ENCODE measurements at regions not wholly inside any gene's neighbourhood (a gene's known extent, or its start where the extent isn't known, plus 50 kb on each side); places are given as distances from the start of the nearest gene placed in this dataset.

GRCh38 chr20:52637201-52637600 lies 335.0 kb upstream of the TSHZ2 start:
- TF ChIP-seq, protein P1, sequence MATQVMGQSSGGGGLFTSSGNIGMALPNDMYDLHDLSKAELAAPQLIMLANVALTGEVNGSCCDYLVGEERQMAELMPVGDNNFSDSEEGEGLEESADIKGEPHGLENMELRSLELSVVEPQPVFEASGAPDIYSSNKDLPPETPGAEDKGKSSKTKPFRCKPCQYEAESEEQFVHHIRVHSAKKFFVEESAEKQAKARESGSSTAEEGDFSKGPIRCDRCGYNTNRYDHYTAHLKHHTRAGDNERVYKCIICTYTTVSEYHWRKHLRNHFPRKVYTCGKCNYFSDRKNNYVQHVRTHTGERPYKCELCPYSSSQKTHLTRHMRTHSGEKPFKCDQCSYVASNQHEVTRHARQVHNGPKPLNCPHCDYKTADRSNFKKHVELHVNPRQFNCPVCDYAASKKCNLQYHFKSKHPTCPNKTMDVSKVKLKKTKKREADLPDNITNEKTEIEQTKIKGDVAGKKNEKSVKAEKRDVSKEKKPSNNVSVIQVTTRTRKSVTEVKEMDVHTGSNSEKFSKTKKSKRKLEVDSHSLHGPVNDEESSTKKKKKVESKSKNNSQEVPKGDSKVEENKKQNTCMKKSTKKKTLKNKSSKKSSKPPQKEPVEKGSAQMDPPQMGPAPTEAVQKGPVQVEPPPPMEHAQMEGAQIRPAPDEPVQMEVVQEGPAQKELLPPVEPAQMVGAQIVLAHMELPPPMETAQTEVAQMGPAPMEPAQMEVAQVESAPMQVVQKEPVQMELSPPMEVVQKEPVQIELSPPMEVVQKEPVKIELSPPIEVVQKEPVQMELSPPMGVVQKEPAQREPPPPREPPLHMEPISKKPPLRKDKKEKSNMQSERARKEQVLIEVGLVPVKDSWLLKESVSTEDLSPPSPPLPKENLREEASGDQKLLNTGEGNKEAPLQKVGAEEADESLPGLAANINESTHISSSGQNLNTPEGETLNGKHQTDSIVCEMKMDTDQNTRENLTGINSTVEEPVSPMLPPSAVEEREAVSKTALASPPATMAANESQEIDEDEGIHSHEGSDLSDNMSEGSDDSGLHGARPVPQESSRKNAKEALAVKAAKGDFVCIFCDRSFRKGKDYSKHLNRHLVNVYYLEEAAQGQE (IDR thresholded peaks at IDR 0.05; ENCODE audit: low read depth): no peak
- no peak for TF ChIP-seq YY1 (IDR thresholded peaks at IDR 0.05; ENCODE audit: low read depth)
- TF ChIP-seq EP300 (IDR thresholded peaks at IDR 0.05; ENCODE audit: borderline replicate concordance): no peak
- no peak for TF ChIP-seq TAF1 (IDR thresholded peaks at IDR 0.05; ENCODE audit: low read depth)
- no peak for TF ChIP-seq TEAD4 (IDR thresholded peaks at IDR 0.05)
- no peak for TF ChIP-seq EGR1 (IDR thresholded peaks at IDR 0.05)
- TF ChIP-seq, protein P2, sequence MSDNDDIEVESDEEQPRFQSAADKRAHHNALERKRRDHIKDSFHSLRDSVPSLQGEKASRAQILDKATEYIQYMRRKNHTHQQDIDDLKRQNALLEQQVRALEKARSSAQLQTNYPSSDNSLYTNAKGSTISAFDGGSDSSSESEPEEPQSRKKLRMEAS (IDR thresholded peaks at IDR 0.05): no peak
- TF ChIP-seq RAD21 (IDR thresholded peaks at IDR 0.05; ENCODE audit: low read depth): no peak
- TF ChIP-seq CEBPB (IDR thresholded peaks at IDR 0.05): no peak
- TF ChIP-seq NFIC (IDR thresholded peaks at IDR 0.05): no peak
